HG03095 (cell line): ENCODE measurements at regions not wholly inside any gene's neighbourhood (a gene's known extent, or its start where the extent isn't known, plus 50 kb on each side); places are given as distances from the start of the nearest gene placed in this dataset.
"Not testable (repeated sequence)": the region's sequence is repeated elsewhere in the genome, so short reads cannot be mapped to it uniquely, and the experiment has no call there.

ENCODE experiments used
- ATAC-seq: cut with Tn5 transposase; IDR thresholded peaks from one replicate; pipeline ENCODE4 v1.9.1; 2021; ENCODE audit warnings: moderate library complexity; ENCODE audit not compliant: unreplicated experiment

DNA sequence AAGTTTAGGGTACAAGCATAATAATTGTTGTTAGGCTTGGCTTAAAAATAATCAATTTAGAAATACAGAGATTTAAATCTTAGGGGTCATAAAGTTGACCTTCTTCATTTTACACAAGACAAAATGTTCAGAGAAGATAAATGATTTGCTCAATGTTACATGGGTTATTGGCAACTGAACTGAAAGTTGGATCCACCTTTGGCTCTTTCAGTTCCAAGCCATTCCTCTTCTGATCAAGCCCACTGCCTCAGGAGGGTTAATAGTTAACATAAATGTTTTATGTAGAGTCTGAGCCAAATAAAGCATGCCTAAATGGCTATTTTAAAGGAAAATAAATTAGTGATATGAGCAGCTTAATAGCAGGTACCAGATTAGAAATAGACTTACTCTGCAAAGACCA is 79.1 kb upstream of the RHOBTB1 start:
- no peak for ATAC-seq

DNA sequence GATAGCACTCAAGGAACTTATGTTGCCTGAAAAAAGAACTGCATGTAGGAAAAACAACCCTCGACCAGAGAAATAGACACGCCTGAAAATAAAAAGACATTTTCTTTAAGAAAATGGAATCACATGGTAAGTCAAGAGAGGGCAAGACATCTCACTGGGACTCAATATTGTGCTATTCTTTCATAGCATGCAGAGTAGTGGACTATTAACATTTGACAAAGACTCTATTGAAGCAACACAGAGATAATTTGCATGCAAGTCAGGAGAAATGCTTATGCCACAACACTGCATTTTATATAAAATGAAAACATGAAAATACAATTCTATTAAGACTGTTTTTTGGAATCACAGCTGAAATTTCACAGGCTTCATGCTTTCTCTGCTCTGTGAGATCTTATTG is 77.9 kb upstream of the RHOBTB1 start:
- no peak for ATAC-seq

DNA sequence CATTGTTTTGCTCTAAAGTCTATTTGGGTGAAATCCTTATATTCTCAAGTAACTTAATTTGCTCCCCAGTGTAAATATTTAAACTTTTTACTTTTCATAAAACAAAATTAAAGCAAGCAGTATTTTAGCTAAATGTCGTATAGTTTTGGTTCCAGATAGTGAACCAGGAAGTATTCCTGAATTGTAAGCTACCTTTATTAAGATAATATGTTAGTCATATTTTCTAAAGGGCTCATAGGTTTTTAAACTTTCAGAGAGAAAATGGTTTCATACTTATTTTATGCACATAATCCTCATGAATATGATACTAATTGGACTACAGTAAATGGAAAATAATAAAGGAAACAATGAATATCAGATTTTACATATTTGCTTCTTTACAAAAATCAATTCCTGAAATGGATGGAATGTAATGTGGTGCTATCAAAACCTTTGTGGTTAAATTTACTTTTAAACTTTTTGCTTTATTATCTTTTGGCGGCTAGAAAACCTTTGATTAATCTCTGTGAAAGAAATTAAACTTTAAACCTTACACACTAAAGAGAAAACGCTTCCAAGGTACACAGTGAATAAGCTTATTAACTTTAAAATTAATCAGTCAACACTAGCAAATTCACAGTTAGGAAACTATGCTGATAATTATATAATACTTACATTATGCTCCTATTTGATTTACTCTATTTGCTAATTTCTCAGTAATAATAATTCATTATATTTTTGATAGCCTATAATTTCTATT is 76.6 kb upstream of the RHOBTB1 start:
- no peak for ATAC-seq

DNA sequence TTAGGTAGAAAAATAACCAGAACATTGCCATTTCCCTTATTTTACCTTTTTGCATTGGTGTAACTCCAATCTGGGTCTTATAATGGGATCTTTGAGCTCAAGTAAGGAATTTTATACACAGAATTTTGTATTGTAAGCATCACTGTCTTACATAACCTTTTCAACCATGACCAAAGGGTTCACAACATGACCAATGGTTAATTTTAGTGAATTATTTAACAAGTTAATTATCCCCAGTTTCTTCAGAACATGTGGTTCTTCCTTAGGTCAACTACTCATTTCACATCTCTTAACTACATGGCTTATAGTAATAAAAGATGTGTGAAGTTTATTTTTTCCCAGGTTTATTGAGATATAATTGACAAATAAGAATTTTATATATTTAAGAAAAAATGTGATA is 74.2 kb upstream of the RHOBTB1 start:
- ATAC-seq: no peak

DNA sequence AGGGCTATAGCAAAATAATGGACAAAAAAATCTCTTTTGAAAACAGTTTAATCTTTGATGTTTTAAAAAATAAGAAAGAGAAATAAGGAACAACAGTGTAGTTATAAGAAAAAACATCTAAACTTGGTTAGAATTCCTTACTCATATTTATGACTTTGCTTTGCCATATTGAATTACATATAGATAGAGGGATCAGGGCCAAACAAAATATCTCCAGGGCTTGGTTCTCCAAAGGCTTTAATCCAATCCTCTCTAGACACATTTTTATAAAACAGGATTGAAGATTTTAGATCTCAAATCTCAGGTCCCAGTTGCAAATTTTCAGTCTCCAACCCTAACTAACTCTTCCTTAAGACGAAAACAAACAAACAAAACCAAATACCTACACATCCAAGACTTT is 72.6 kb upstream of the RHOBTB1 start:
- no peak for ATAC-seq

DNA sequence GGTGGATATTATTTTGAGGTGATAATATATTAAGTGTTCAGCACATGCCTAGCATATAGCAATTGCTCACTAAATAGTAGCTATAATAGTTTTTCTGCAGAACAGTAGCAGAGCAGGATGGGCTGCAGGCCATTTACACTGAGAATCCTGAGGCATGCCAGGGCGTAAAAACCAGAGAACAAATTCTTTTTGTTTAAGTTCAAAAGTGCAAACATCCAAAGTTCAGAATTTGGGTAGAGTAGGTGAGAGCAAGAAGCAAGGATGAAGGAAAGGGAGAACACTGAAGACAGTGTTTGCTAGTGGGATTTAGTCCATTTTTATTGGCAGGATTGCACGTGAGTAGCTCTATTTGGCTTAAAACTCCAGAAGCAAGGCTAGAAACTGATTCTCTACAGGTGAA is 72.0 kb upstream of the RHOBTB1 start:
- ATAC-seq: no peak

DNA sequence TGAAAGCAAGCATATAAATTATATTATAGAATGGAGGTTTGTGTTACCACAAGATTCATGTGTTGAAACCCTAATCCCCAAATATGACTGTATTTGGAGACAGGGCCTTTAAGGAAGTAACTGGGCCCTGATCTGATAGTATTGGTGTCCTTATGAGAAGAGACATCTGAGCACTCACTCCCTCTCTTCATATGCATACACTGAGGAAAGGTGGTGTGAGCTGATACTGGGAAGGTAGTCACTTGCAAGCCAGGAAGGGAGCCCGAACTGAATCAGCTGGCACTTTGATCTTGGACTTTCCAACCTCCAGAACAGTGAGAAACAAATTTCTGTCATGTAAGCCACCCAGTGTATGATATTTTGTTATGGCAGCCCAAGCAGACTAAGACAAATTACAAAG is 66.9 kb upstream of the RHOBTB1 start:
- no peak for ATAC-seq

DNA sequence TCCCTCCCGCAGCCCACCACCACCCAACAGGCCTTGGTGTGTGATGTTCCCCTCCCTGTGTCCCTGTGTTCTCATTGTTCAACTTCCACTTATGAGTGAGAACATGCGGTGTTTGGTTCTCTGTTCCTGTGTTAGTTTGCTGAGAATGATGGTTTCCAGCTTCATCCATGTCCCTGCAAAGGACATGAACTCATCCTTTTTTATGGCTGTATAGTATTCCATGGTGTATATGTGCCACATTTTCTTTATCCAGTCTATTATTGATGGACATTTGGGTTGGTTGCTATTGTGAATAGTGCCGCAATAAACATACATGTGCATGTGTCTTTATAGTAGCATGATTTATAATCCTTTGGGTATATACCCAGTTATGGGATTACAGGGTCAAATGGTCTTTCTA is 59.1 kb upstream of the RHOBTB1 start:
- not testable (repeated sequence) for ATAC-seq

DNA sequence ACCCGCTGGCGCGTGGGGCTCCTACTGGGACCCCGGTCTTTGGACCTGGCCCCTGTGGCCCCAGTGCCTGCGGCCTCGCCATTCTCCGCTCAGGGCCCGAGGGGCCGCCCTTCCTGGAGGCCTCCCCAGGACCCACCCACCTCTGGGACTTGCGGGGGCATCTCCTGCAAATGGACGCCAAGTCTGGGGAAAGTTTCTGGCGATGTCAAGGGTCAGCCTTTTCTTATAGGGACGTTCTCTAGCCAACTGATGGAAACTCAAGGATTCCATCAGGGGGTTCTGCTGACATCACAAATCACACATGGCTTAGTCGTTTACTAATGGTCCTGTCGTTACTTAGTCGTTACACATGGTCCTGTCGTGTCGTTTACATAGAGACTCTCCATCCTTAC is 57.7 kb upstream of the RHOBTB1 start:
- no peak for ATAC-seq

DNA sequence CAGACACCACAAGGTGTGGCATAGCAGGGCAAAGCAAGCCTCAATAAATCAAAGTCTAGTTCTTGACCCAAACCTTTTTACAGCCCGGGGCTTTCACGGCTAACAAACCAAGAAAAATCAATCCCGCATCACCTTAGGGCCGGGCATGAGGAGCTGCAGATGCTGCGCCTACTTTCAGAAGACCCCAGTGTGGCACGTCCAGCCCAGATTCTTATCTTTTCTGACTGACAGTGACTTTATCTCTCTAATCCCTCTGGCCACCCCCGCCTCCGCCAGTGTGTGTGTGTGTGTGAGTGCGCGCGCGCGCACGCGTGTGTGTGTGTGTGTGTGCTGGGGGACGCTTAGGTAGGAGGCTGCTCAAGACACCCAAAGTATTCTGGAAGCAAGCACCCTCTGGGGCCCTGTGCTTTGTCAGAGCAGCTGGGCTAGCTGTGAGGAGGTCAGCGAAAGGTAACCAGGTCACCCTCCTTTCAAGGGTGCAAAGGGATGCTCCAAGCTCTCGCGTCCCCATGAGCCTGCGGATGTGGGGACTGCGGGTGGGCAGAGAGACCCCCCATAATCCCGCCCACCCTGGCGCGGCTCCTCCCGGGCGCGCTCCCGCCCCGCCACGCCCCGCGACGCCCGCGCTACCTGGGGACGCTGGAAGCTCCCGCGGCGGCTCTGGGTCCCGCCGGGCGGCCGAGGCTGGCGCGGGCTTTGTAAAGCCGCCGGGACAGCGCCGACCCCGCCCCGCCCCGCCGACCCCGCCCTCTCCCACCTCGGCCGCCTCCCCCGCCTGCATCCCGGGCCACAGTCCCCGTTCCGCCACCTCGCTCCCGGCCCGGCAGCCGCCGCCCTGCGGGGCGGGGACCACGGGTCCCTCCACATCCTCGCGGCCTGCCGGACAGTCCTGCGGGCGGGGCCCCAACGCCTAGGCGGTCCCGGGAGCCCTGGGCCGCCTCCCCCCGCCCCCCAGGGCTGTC is 57.1 kb upstream of the RHOBTB1 start:
- no peak for ATAC-seq

DNA sequence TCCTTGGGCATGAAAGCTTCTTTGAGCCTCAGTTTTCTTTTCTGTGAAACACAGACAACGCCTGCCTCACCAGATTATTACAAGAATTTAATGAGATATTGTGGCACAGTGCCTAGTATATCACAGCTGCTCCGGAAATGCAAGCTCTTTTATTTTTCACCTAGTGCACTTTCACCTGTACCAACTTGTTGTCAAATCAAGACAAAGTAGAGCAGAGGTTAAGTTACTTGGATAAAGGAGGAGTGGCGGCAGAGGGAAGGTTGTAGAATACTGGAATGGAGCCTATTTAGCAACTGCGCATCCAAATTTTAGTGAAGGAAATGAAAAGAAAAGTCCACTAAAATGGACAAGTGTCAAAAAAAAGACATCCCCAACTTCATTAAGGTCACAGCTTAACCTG is 54.9 kb upstream of the RHOBTB1 start:
- no peak for ATAC-seq

DNA sequence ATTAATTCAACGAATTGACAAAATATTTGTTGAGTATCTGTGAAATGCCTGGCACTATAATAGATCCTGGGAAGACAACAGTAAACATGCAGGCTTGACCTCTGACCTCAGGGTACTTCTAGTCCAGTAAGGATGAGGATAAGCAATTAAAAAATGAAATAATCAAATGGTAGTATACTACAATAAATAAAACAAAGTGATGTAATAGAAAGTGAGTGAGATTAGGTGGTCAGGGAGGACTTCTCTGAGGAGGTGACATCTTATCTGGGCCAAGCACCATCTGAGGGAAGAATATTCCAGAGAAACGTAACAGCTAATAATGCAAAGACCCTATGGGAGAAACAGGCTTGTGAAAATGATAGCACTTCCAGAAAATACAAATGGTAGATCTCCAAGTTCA is 50.1 kb upstream of the RHOBTB1 start:
- ATAC-seq: no peak
